HG03135 (cell line): ENCODE measurements at regions not wholly inside any gene's neighbourhood (a gene's known extent, or its start where the extent isn't known, plus 50 kb on each side); places are given as distances from the start of the nearest gene placed in this dataset.

ENCODE experiments used
- ATAC-seq: cut with Tn5 transposase; IDR thresholded peaks from one replicate; pipeline ENCODE4 v1.9.1; 2021; ENCODE audit warnings: mild to moderate bottlenecking, moderate library complexity; ENCODE audit not compliant: unreplicated experiment

GRCh38 chr7:136336932-136337331 lies 359.8 kb upstream of the MTPN start:
- no peak for ATAC-seq

- ATAC-seq, result no peak
These were observed 356.5 kb upstream of the MTPN start for GRCh38 chr7:136333636-136334035.

- no peak for ATAC-seq
These were observed 349.0 kb upstream of the MTPN start for GRCh38 chr7:136326045-136326609.

- no peak for ATAC-seq
These were observed 348.4 kb upstream of the MTPN start for GRCh38 chr7:136325578-136325977.

GRCh38 chr7:136325027-136325426 lies 347.9 kb upstream of the MTPN start:
- no peak for ATAC-seq

GRCh38 chr7:136324073-136324704 lies 347.0 kb upstream of the MTPN start:
- ATAC-seq, result no peak

GRCh38 chr7:136312592-136312991 lies 335.4 kb upstream of the MTPN start:
- ATAC-seq, result peak; percentile 71

- ATAC-seq, result no peak
These were observed 332.2 kb upstream of the MTPN start for GRCh38 chr7:136309407-136309806.

- ATAC-seq, result no peak
These were observed 331.1 kb upstream of the MTPN start for GRCh38 chr7:136308230-136308629.

- ATAC-seq, result no peak
These were observed 326.0 kb upstream of the MTPN start for GRCh38 chr7:136303162-136303561.

GRCh38 chr7:136302049-136302448 lies 324.9 kb upstream of the MTPN start:
- ATAC-seq, result no peak

- no peak for ATAC-seq
These were observed 317.8 kb upstream of the MTPN start for GRCh38 chr7:136294977-136295376.

GRCh38 chr7:136293841-136294391 lies 316.8 kb upstream of the MTPN start:
- ATAC-seq, result no peak

GRCh38 chr7:136293272-136293671 lies 316.1 kb upstream of the MTPN start:
- peak; percentile 95 for ATAC-seq

- ATAC-seq, result no peak
These were observed 315.2 kb upstream of the MTPN start for GRCh38 chr7:136292365-136292764.

GRCh38 chr7:136290351-136290750 lies 313.2 kb upstream of the MTPN start:
- no peak for ATAC-seq

- no peak for ATAC-seq
These were observed 300.9 kb upstream of the MTPN start for GRCh38 chr7:136278057-136278456.

GRCh38 chr7:136275794-136276193 lies 298.6 kb upstream of the MTPN start:
- ATAC-seq, result no peak

- no peak for ATAC-seq
These were observed 297.6 kb upstream of the MTPN start for GRCh38 chr7:136274636-136275345.

GRCh38 chr7:136272934-136273333 lies 295.8 kb upstream of the MTPN start:
- no peak for ATAC-seq

- no peak for ATAC-seq
These were observed 290.7 kb upstream of the MTPN start for GRCh38 chr7:136267822-136268221.

- ATAC-seq, result no peak
These were observed 289.3 kb upstream of the MTPN start for GRCh38 chr7:136266457-136266856.
